K562 (cell line): ENCODE measurements at regions not wholly inside any gene's neighbourhood (a gene's known extent, or its start where the extent isn't known, plus 50 kb on each side); places are given as distances from the start of the nearest gene placed in this dataset.

ENCODE experiments used
- ATAC-seq: fragments of 200-7000 bp; cut with Tn5 transposase; 3 replicates; pipeline ENCODE4 v1.9.1; 2020; ENCODE audit warnings: moderate library complexity
- BruUV-seq: library from RNA; stranded (reverse); fragments of 400-500 nt; replicated peaks from 2 replicates; lab custom pipeline; 2021; lab: Mats Ljungman, UMichigan
- CTCF ChIA-PET: fragments of 300-600 bp; formaldehyde crosslinking; extraction: SDS; loops from one replicate; lab custom pipeline; 2021; ENCODE audit warnings: low intra/inter-chr PET ratio; lab: Yijun Ruan, JAX
- POLR2A ChIA-PET: fragments of 300-600, 350-650 bp; sonication (Branson Sonifier 250); formaldehyde crosslinking; extraction: SDS; loops from one replicate; lab custom pipeline; 2021; ENCODE audit warnings: antibody characterized with exemption, inconsistent platforms; lab: Yijun Ruan, JAX
- DNase-seq, 4 experiments: peaks; one replicate each; pipeline versions ENCODE4 v3.0.0 to v3.0.0-alpha.2; 2011 to 2018; ENCODE audit warnings: low spot score in 3 of 4, mixed read lengths in 3 of 4; ENCODE audit errors: extremely low read depth in 1 of 4
- FAIRE-seq: peaks from 2 replicates; lab custom pipeline; 2011; peaks lifted over from hg19 to GRCh38; lab: Jason Lieb, UNC
- H2AFZ ChIP-seq: 2 replicates; pipeline ENCODE4 v1.6.0; 2011; ENCODE audit warnings: low read depth, low read length, control low read depth, inconsistent platforms
- H3K27ac ChIP-seq: fragments of 200-600 bp; 3 replicates; pipeline ENCODE4 v1.8.0; 2011; ENCODE audit warnings: low read depth, mild to moderate bottlenecking, control low read depth, inconsistent platforms, low read length, moderate library complexity, mixed read lengths; ENCODE audit errors: extremely low read depth
- H3K27me3 ChIP-seq, 2 experiments: fragments of 300-600 bp in 1 of 2; 2 replicates in 1 of 2; 3 replicates in 1 of 2; pipeline versions ENCODE4 v1.6.0 to v1.8.0; 2011; ENCODE audit warnings: inconsistent platforms in 2 of 2, low read length in 2 of 2, mild to moderate bottlenecking in 1 of 2, mixed read lengths in 1 of 2, moderate library complexity in 1 of 2; ENCODE audit not compliant: control insufficient read depth in 2 of 2, insufficient read depth in 2 of 2
- H3K36me3 ChIP-seq: fragments of 300-600 bp; 3 replicates; pipeline ENCODE4 v1.8.0; 2011; ENCODE audit warnings: mild to moderate bottlenecking, low read length, inconsistent platforms; ENCODE audit not compliant: control insufficient read depth, insufficient read depth
- H3K4me1 ChIP-seq, 2 experiments: fragments of 200-600 bp in 1 of 2; replicated peaks in 1 of 2; 2 replicates in 1 of 2; 3 replicates in 1 of 2; pipeline versions ENCODE4 v1.5.1 to v1.8.0; 2011; ENCODE audit warnings: inconsistent platforms in 2 of 2, low read length in 2 of 2, mild to moderate bottlenecking in 1 of 2, mixed read lengths in 1 of 2, moderate library complexity in 1 of 2; ENCODE audit not compliant: control insufficient read depth in 2 of 2, insufficient read depth in 2 of 2
- H3K4me2 ChIP-seq: 2 replicates; pipeline ENCODE4 v1.6.1; 2011; ENCODE audit warnings: low read length, control low read depth, inconsistent platforms, mixed read lengths; ENCODE audit not compliant: insufficient read depth
- H3K4me3 ChIP-seq: fragments of 200-600 bp; sonication (generic), shearing (Covaris generic); 2 replicates; pipeline ENCODE4 v1.5.1; 2016; ENCODE audit warnings: control low read depth, inconsistent platforms
- H3K79me2 ChIP-seq: fragments of 200-600 bp; 3 replicates; pipeline ENCODE4 v1.8.0; 2011; ENCODE audit warnings: low read length, inconsistent platforms; ENCODE audit not compliant: control insufficient read depth, insufficient read depth
- H3K9ac ChIP-seq, 2 experiments: 2 replicates each; pipeline versions ENCODE4 v1.6.0 to v1.6.1; 2011; ENCODE audit warnings: low read depth in 2 of 2, low read length in 2 of 2, control low read depth in 1 of 2, inconsistent platforms in 1 of 2, mild to moderate bottlenecking in 1 of 2, mixed read lengths in 1 of 2; ENCODE audit not compliant: insufficient read depth in 1 of 2
- H3K9me1 ChIP-seq: one replicate; pipeline ENCODE4 v1.6.0; 2011; ENCODE audit warnings: inconsistent platforms, mild to moderate bottlenecking, low read length, moderate library complexity; ENCODE audit not compliant: control insufficient read depth, insufficient read depth
- H3K9me3 ChIP-seq: replicated peaks from 2 replicates; pipeline ENCODE4 v1.5.1; 2011; ENCODE audit warnings: low read depth, low read length, inconsistent platforms; ENCODE audit not compliant: control insufficient read depth, insufficient read depth
- H4K20me1 ChIP-seq: replicated peaks from 2 replicates; pipeline ENCODE4 v1.6.1; 2011; ENCODE audit warnings: low read length, inconsistent platforms, mixed read lengths; ENCODE audit not compliant: control insufficient read depth, insufficient read depth
- BHLHE40 ChIP-seq: IDR thresholded peaks from 2 replicates; pipeline ENCODE4 v1.6.1; 2011; ENCODE audit warnings: low read length, improper control_type of control experiment
- CBX5 ChIP-seq: IDR thresholded peaks from 2 replicates; pipeline ENCODE4 v1.6.1; 2014; ENCODE audit warnings: low read depth, borderline replicate concordance
- HNRNPK ChIP-seq: fragments of 200-400 bp; formaldehyde crosslinking; IDR thresholded peaks from one replicate; pipeline ENCODE4 v1.6.1; 2018; ENCODE audit warnings: mild to moderate bottlenecking, low read depth, low read length; ENCODE audit not compliant: poor library complexity, severe bottlenecking
- PTBP1 ChIP-seq: fragments of 200-400 bp; formaldehyde crosslinking; IDR thresholded peaks from 2 replicates; pipeline ENCODE4 v1.6.1; 2017; ENCODE audit warnings: low read depth, low read length
- RB1 ChIP-seq: fragments of 450-650 bp; IDR thresholded peaks from 2 replicates; pipeline ENCODE4 v1.6.1; 2017; ENCODE audit warnings: low read depth, mild to moderate bottlenecking
- ZKSCAN1 ChIP-seq: fragments of 150-350 bp; IDR thresholded peaks from 2 replicates; pipeline ENCODE4 v1.6.1; 2016; ENCODE audit warnings: low read depth, low read length
- ZNF184 ChIP-seq: sonication (generic); formaldehyde crosslinking; IDR thresholded peaks from 2 replicates; pipeline ENCODE4 v1.5.0; 2020; ENCODE audit warnings: missing genetic modification reagents
- ZNF644 ChIP-seq: fragments of 200-800 bp; sonication (Bioruptor generic); IDR thresholded peaks from 2 replicates; pipeline ENCODE4 v1.6.1; 2016; ENCODE audit warnings: low read depth, missing genetic modification characterization, missing compliant biosample characterization
- WGBS: fragments of 100-300 bp; shearing (Covaris generic); methylation state at CpG from one replicate; pipeline ENCODE4 v1.1.6; 2016; ENCODE audit warnings: low coverage, mixed read lengths; ENCODE audit not compliant: insufficient coverage; ENCODE audit errors: missing lambda C conversion rate; 5-methylcytosine and 5-hydroxymethylcytosine counted together
- in situ Hi-C: fragments of 300-500 bp; cut with MboI; formaldehyde crosslinking; loops from 4 replicates; pipeline ENCODE4 v1.15.0; 2018; ENCODE audit warnings: inconsistent platforms, mixed read lengths
- intact Hi-C: fragments of 100-400 bp; cut with micrococcal nuclease; formaldehyde crosslinking; loops from 2 replicates; pipeline ENCODE4 v1.14.2; 2022
- TF ChIP-seq, protein P1 (sequence below): fragments of 250-450 bp; sonication (Bioruptor Pico); IDR thresholded peaks from 2 replicates; pipeline ENCODE4 v1.5.1; 2021; ENCODE audit warnings: mild to moderate bottlenecking
- TF ChIP-seq, protein P2 (sequence below): fragments of 200-800 bp; sonication (Bioruptor generic); IDR thresholded peaks from 2 replicates; pipeline ENCODE4 v1.6.1; 2017; ENCODE audit warnings: missing genetic modification characterization, missing compliant biosample characterization
- TF ChIP-seq, protein P3 (sequence below): fragments of 450-650 bp; IDR thresholded peaks from 2 replicates; pipeline ENCODE4 v1.6.1; 2016; ENCODE audit warnings: missing biosample characterization, missing genetic modification characterization

DNA sequence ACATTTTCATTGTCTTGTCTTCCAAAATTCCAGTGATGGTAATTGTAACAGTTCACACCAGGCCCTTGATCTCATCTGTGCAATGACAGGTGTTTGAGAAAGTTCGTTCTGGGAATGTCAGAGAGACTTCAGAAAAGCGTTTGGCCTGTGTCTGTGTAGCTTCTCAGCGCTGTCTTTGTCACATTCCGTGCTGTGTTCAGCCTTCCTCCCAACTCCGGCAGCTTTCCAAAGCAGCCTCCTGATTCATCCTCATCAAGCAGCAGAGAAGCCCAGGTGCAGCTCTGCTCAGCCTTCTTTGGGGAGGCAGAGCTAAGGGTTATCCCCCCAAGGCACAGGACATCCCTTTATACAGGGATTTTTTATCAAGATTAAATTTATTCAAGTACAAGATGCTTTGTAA, 494.0 kb upstream of the SUCLG2 start:
- no peak for DNase-seq
- Histone ChIP-seq H3K9me3 (no peaks in the 10 kb centered on the region), H2AFZ (no peak overlapping the region), H3K36me3 (no peaks in the 10 kb centered on the region), H4K20me1 (no peaks in the 10 kb centered on the region), H3K4me2 (no peak overlapping the region), H3K4me1 (no peaks in the 10 kb centered on the region), H3K9me1 (no peaks in the 10 kb centered on the region), H3K9ac (no peak overlapping the region), H3K4me3 (no peak overlapping the region), H3K27me3 (no peaks in the 10 kb centered on the region), H3K27ac (no peak overlapping the region), H3K79me2 (no peaks in the 10 kb centered on the region)
- in situ Hi-C loops: no loop called here
- no peak for ATAC-seq
- 0% methylated on average over 5 of the region's 5 CpGs for WGBS
- FAIRE-seq: no peak
- POLR2A ChIA-PET: no interaction called here
- no peak for TF ChIP-seq CBX5
- no peak for TF ChIP-seq PTBP1
- no peak for TF ChIP-seq ZNF184
- TF ChIP-seq, protein P1, sequence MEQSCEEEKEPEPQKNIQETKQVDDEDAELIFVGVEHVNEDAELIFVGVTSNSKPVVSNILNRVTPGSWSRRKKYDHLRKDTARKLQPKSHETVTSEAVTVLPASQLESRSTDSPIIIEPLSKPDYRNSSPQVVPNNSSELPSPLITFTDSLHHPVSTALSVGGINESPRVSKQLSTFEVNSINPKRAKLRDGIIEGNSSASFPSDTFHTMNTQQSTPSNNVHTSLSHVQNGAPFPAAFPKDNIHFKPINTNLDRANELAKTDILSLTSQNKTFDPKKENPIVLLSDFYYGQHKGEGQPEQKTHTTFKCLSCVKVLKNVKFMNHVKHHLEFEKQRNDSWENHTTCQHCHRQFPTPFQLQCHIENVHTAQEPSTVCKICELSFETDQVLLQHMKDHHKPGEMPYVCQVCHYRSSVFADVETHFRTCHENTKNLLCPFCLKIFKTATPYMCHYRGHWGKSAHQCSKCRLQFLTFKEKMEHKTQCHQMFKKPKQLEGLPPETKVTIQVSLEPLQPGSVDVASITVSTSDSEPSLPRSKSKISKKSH (CRISPR knock-in tag): no peak
- no peak for TF ChIP-seq ZKSCAN1
- TF ChIP-seq HNRNPK: no peak
- TF ChIP-seq, protein P2, sequence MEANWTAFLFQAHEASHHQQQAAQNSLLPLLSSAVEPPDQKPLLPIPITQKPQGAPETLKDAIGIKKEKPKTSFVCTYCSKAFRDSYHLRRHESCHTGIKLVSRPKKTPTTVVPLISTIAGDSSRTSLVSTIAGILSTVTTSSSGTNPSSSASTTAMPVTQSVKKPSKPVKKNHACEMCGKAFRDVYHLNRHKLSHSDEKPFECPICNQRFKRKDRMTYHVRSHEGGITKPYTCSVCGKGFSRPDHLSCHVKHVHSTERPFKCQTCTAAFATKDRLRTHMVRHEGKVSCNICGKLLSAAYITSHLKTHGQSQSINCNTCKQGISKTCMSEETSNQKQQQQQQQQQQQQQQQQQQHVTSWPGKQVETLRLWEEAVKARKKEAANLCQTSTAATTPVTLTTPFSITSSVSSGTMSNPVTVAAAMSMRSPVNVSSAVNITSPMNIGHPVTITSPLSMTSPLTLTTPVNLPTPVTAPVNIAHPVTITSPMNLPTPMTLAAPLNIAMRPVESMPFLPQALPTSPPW (CRISPR knock-in tag): no peak
- TF ChIP-seq RB1: no peak
- TF ChIP-seq BHLHE40: no peak
- TF ChIP-seq, protein P3, sequence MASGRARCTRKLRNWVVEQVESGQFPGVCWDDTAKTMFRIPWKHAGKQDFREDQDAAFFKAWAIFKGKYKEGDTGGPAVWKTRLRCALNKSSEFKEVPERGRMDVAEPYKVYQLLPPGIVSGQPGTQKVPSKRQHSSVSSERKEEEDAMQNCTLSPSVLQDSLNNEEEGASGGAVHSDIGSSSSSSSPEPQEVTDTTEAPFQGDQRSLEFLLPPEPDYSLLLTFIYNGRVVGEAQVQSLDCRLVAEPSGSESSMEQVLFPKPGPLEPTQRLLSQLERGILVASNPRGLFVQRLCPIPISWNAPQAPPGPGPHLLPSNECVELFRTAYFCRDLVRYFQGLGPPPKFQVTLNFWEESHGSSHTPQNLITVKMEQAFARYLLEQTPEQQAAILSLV (tag): no peak
- no peak for TF ChIP-seq ZNF644 (tag)
- no TSS peak for BruUV-seq
- intact Hi-C loops: no loop called here
- CTCF ChIA-PET: no interaction called here
